ENCODE measurements at regions not wholly inside any gene's neighbourhood (a gene's known extent, or its start where the extent isn't known, plus 50 kb on each side); places are given as distances from the start of the nearest gene placed in this dataset.

DNA sequence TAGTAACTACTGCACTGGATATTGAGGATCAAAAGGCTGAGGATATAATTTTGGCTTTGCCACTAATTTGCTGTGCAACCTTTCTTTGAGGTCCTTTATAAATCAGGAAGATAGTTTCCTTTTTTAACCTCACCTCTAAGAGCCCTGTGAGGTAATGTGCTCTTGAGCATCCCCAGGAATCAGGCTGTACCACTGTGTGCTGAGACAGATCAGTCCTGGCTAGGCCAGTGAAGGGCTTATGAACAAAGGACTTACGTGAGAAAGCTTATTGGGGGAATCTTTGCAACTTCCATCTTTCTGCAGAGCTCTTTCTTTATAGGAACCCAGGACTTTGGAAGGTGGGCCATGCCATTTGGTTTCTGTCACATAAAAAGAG, 188.9 kb downstream of the SIPA1L2 start:
- Histone ChIP-seq H2AK9ac (replicated peaks; ENCODE audit: low read depth, low read length, poor library complexity) (no peak overlapping the region), H2BK20ac (ENCODE audit: low read depth, low read length) (no peak overlapping the region), H2BK15ac (ENCODE audit: low read depth, low read length) (no peak overlapping the region), H3K27ac (ENCODE audit: insufficient read depth, low read length) (no peak overlapping the region), H3K4ac (ENCODE audit: low read depth, low read length) (no peak overlapping the region), H2AFZ (replicated peaks; ENCODE audit: low read length, poor library complexity) (no peak overlapping the region), H3K56ac (ENCODE audit: extremely low read depth, insufficient read depth, low read length) (no peak overlapping the region), H3K4me3 (ENCODE audit: insufficient read depth, low read depth, low read length) (no peak overlapping the region), H2BK5ac (ENCODE audit: low read depth, low read length, poor library complexity, severe bottlenecking) (no peak overlapping the region), H3K36me3 (ENCODE audit: control insufficient read depth, insufficient read depth, low read length) (peaks cover 35% of the 10 kb centered on the region), H3K14ac (replicated peaks; ENCODE audit: low read depth, low read length) (no peak overlapping the region), H3K18ac (ENCODE audit: low read depth, low read length) (no peak overlapping the region), H4K8ac (ENCODE audit: low read depth in 2 of 2, low read length in 2 of 2) (no peak overlapping the region), H2BK120ac (ENCODE audit: low read depth, low read length) (no peak overlapping the region), H2AK5ac (ENCODE audit: low read depth, low read length) (no peak overlapping the region), H3K9ac (ENCODE audit: low read depth, low read length) (no peak overlapping the region), H3K4me1 (ENCODE audit: control insufficient read depth, insufficient read depth, low read length) (peaks cover 1% of the 10 kb centered on the region; the same call in 1 of the 2 replicates), H4K20me1 (ENCODE audit: insufficient read depth, low read length) (no peaks in the 10 kb centered on the region), H3K4me2 (ENCODE audit: low read depth, low read length) (no peak overlapping the region), H4K91ac (ENCODE audit: insufficient read depth, low read depth, low read length) (no peak overlapping the region), H4K5ac (ENCODE audit: low read depth, low read length) (no peak overlapping the region), H3K9me1 (ENCODE audit: insufficient read depth, low read length) (peaks cover 9% of the 10 kb centered on the region), H3K9me3 (ENCODE audit: control insufficient read depth, insufficient read depth, low read length) (no peaks in the 10 kb centered on the region), H3K23ac (ENCODE audit: low read depth, low read length) (no peak overlapping the region), H3K27me3 (ENCODE audit: control insufficient read depth, insufficient read depth, low read length) (no peaks in the 10 kb centered on the region), H3K79me1 (ENCODE audit: low read depth in 1 of 2, low read length in 2 of 2) (no peaks in the 10 kb centered on the region)
- no CpG with 5 or more reads among the region's 1 CpG for WGBS, 2 experiments (ENCODE audit: extremely low coverage in 2 of 2, insufficient read length in 1 of 2)
- intact Hi-C loops (cut with micrococcal nuclease) (no loop called here), in situ Hi-C loops (cut with MboI; ENCODE audit: low sequenced_read_pairs) (no loop called here), dilution Hi-C loops (cut with HindIII; ENCODE audit: low sequenced_read_pairs, unreplicated experiment) (no loop called here)
- ChIA-PET CTCF (no interaction called here), POLR2A (ENCODE audit: unreplicated experiment) (no interaction called here)
- no peak for TF ChIP-seq POLR2A (IDR thresholded peaks at IDR 0.05; ENCODE audit: low read depth, low read length)
- TF ChIP-seq NFE2L2 (IDR thresholded peaks at IDR 0.05; ENCODE audit: low read depth, low read length): no peak
- TF ChIP-seq CEBPB (IDR thresholded peaks at IDR 0.05; ENCODE audit: low read depth, low read length): no peak
- no peak for TF ChIP-seq CHD1 (IDR thresholded peaks at IDR 0.05; ENCODE audit: low read depth, low read length)
- no peak for TF ChIP-seq RCOR1 (IDR thresholded peaks at IDR 0.05; ENCODE audit: insufficient replicate concordance, low read length)
- TF ChIP-seq SMC3 (IDR thresholded peaks at IDR 0.05; ENCODE audit: low read depth, low read length): no peak
- TF ChIP-seq BHLHE40 (IDR thresholded peaks at IDR 0.05; ENCODE audit: low read depth, low read length): no peak
- TF ChIP-seq, protein P1, sequence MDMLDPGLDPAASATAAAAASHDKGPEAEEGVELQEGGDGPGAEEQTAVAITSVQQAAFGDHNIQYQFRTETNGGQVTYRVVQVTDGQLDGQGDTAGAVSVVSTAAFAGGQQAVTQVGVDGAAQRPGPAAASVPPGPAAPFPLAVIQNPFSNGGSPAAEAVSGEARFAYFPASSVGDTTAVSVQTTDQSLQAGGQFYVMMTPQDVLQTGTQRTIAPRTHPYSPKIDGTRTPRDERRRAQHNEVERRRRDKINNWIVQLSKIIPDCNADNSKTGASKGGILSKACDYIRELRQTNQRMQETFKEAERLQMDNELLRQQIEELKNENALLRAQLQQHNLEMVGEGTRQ (IDR thresholded peaks at IDR 0.05; ENCODE audit: low read depth, low read length): no peak
- no peak for TF ChIP-seq RAD21 (IDR thresholded peaks at IDR 0.05; ENCODE audit: low read length)
- TF ChIP-seq, protein P2, sequence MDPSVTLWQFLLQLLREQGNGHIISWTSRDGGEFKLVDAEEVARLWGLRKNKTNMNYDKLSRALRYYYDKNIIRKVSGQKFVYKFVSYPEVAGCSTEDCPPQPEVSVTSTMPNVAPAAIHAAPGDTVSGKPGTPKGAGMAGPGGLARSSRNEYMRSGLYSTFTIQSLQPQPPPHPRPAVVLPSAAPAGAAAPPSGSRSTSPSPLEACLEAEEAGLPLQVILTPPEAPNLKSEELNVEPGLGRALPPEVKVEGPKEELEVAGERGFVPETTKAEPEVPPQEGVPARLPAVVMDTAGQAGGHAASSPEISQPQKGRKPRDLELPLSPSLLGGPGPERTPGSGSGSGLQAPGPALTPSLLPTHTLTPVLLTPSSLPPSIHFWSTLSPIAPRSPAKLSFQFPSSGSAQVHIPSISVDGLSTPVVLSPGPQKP (IDR thresholded peaks at IDR 0.05; ENCODE audit: borderline replicate concordance, low read depth, low read length): no peak
- TF ChIP-seq, protein P3, sequence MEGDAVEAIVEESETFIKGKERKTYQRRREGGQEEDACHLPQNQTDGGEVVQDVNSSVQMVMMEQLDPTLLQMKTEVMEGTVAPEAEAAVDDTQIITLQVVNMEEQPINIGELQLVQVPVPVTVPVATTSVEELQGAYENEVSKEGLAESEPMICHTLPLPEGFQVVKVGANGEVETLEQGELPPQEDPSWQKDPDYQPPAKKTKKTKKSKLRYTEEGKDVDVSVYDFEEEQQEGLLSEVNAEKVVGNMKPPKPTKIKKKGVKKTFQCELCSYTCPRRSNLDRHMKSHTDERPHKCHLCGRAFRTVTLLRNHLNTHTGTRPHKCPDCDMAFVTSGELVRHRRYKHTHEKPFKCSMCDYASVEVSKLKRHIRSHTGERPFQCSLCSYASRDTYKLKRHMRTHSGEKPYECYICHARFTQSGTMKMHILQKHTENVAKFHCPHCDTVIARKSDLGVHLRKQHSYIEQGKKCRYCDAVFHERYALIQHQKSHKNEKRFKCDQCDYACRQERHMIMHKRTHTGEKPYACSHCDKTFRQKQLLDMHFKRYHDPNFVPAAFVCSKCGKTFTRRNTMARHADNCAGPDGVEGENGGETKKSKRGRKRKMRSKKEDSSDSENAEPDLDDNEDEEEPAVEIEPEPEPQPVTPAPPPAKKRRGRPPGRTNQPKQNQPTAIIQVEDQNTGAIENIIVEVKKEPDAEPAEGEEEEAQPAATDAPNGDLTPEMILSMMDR (conservative IDR thresholded peaks at IDR 0.05; ENCODE audit: low read depth, low read length): no peak
- TF ChIP-seq FOS (IDR thresholded peaks at IDR 0.05; ENCODE audit: low read depth, low read length): no peak
- TF ChIP-seq MXI1 (IDR thresholded peaks at IDR 0.05; ENCODE audit: borderline replicate concordance, low read depth, low read length): no peak
- no peak for ATAC-seq (ENCODE audit: low read depth)
- BruUV-seq (replicated peaks): no TSS peak
- DNase-seq: no peak

Measured in IMR-90 (cell line).